Sigmoid colon (tissue), 4 donors: ENCODE measurements at regions not wholly inside any gene's neighbourhood (a gene's known extent, or its start where the extent isn't known, plus 50 kb on each side); places are given as distances from the start of the nearest gene placed in this dataset.

ENCODE experiments used
- CTCF ChIP-seq, 4 experiments: fragments of 450-650 bp in 3 of 4; fragments of 200-600 bp in 1 of 4; IDR thresholded peaks; one replicate each; pipeline ENCODE4 v1.5.1; 2016 to 2019; ENCODE audit warnings: antibody characterized with exemption in 4 of 4, mild to moderate bottlenecking in 3 of 4, moderate library complexity in 2 of 4
- POLR2A ChIP-seq, 2 donors: fragments of 450-650 bp; IDR thresholded peaks; one replicate each; pipeline ENCODE4 v1.6.1; 2016; ENCODE audit warnings: antibody characterized with exemption in 2 of 2, mild to moderate bottlenecking in 2 of 2, moderate library complexity in 2 of 2
- POLR2AphosphoS5 ChIP-seq, 4 donors: sonication (generic); formaldehyde crosslinking; IDR thresholded peaks; one replicate each; pipeline ENCODE4 v1.6.1; 2017; ENCODE audit warnings: antibody characterized with exemption in 4 of 4

- TF ChIP-seq POLR2AphosphoS5 (IDR thresholded peaks at IDR 0.05): no peak
- no peak for TF ChIP-seq CTCF (IDR thresholded peaks at IDR 0.05)
- TF ChIP-seq POLR2A (IDR thresholded peaks at IDR 0.05): no peak
Observed at GRCh38 chr10:31730776-31731175, 197.9 kb downstream of the ARHGAP12 start.
